ENCODE measurements at regions not wholly inside any gene's neighbourhood (a gene's known extent, or its start where the extent isn't known, plus 50 kb on each side); places are given as distances from the start of the nearest gene placed in this dataset.
A peak's percentile ranks its signal among the peaks of the same experiment; 100 is the strongest.

- Histone ChIP-seq H3K27me3 (ENCODE audit: control insufficient read depth, insufficient read depth, low read length) (no peaks in the 10 kb centered on the region), H3K36me3 (ENCODE audit: control insufficient read depth, insufficient read depth, low read length) (no peaks in the 10 kb centered on the region), H3K4me1 (ENCODE audit: control insufficient read depth, insufficient read depth, low read length) (peaks cover 14% of the 10 kb centered on the region), H3K27ac (ENCODE audit: low read length) (no peak overlapping the region), H3K9me3 (ENCODE audit: control insufficient read depth, insufficient read depth, low read length) (no peaks in the 10 kb centered on the region), H3K4me3 (ENCODE audit: low read length) (no peak overlapping the region)
- H3K4me1 Mint-ChIP-seq: peaks cover 21 to 22% of the 10 kb centered on the region in 2 donors
- H3K9me3 Mint-ChIP-seq: no peaks in the 10 kb centered on the region
- H3K27ac Mint-ChIP-seq: no peak overlapping the region
- no peak for DNase-seq
- H3K27me3 Mint-ChIP-seq (ENCODE audit: low read depth in 2 of 2): peaks cover 0 to 6% of the 10 kb centered on the region in 2 donors
- intact Hi-C loops (cut with micrococcal nuclease): no loop called here
- H3K36me3 Mint-ChIP-seq: no peaks in the 10 kb centered on the region
- no peak overlapping the region for H3K4me3 Mint-ChIP-seq
- WGBS (ENCODE audit: insufficient coverage): 98% methylated on average over 3 of the region's 3 CpGs
- ATAC-seq: no peak
- no peak for TF ChIP-seq CTCF (IDR thresholded peaks at IDR 0.05)
Measured at GRCh38 chr20:19826179-19826914, 68.3 kb downstream of the RIN2 start.

GRCh38 chr20:19827818-19828217 is 69.8 kb downstream of the RIN2 start:
- Histone ChIP-seq H3K36me3 (ENCODE audit: control insufficient read depth, insufficient read depth, low read length) (no peaks in the 10 kb centered on the region), H3K27ac (ENCODE audit: low read length) (no peak overlapping the region), H3K9me3 (ENCODE audit: control insufficient read depth, insufficient read depth, low read length) (no peaks in the 10 kb centered on the region), H3K4me3 (ENCODE audit: low read length) (no peak overlapping the region), H3K4me1 (ENCODE audit: control insufficient read depth, insufficient read depth, low read length) (peaks cover 19% of the 10 kb centered on the region), H3K27me3 (ENCODE audit: control insufficient read depth, insufficient read depth, low read length) (no peaks in the 10 kb centered on the region)
- Mint-ChIP-seq H3K27ac (peak overlapping the region; percentile 73 to 83), H3K27me3 (ENCODE audit: low read depth in 2 of 2) (peaks cover 3 to 7% of the 10 kb centered on the region in 2 donors), H3K9me3 (no peaks in the 10 kb centered on the region), H3K36me3 (no peaks in the 10 kb centered on the region), H3K4me1 (peaks cover 25 to 30% of the 10 kb centered on the region in 2 donors), H3K4me3 (no peak overlapping the region)
- WGBS (ENCODE audit: insufficient coverage): 19% methylated on average over 1 of the region's 1 CpG
- intact Hi-C loops (cut with micrococcal nuclease): no loop called here
- no peak for DNase-seq
- no peak for TF ChIP-seq CTCF (IDR thresholded peaks at IDR 0.05)
- ATAC-seq: no peak

- peak overlapping the region; percentile 32 for H3K4me3 Mint-ChIP-seq
- Histone ChIP-seq H3K36me3 (ENCODE audit: control insufficient read depth, insufficient read depth, low read length) (no peaks in the 10 kb centered on the region), H3K27ac (ENCODE audit: low read length) (no peak overlapping the region), H3K9me3 (ENCODE audit: control insufficient read depth, insufficient read depth, low read length) (no peaks in the 10 kb centered on the region), H3K27me3 (ENCODE audit: control insufficient read depth, insufficient read depth, low read length) (no peaks in the 10 kb centered on the region), H3K4me1 (ENCODE audit: control insufficient read depth, insufficient read depth, low read length) (peaks cover 23% of the 10 kb centered on the region), H3K4me3 (ENCODE audit: low read length) (no peak overlapping the region)
- 0% methylated on average over 4 of the region's 4 CpGs for WGBS (ENCODE audit: insufficient coverage)
- no peak for TF ChIP-seq CTCF (IDR thresholded peaks at IDR 0.05)
- H3K27me3 Mint-ChIP-seq (ENCODE audit: low read depth in 2 of 2): peaks cover 3 to 7% of the 10 kb centered on the region in 2 donors
- ATAC-seq (peak; percentile 69 to 92 (median 90)), DNase-seq (peak in 1 of 2 donors; percentile 34)
- H3K9me3 Mint-ChIP-seq: no peaks in the 10 kb centered on the region
- intact Hi-C loops (cut with micrococcal nuclease): no loop called here
- H3K36me3 Mint-ChIP-seq: no peaks in the 10 kb centered on the region
- H3K27ac Mint-ChIP-seq: peak overlapping the region; percentile 73 to 83
- peaks cover 30 to 34% of the 10 kb centered on the region in 2 donors for H3K4me1 Mint-ChIP-seq
Measured at GRCh38 chr20:19828232-19828631, 70.2 kb downstream of the RIN2 start.

All from natural killer cell (primary cell).